ENCODE measurements at regions not wholly inside any gene's neighbourhood (a gene's known extent, or its start where the extent isn't known, plus 50 kb on each side); places are given as distances from the start of the nearest gene placed in this dataset.
"Not testable (repeated sequence)": the region's sequence is repeated elsewhere in the genome, so short reads cannot be mapped to it uniquely, and the experiment has no call there.

GRCh38 chr3:127492426-127492825 is 98.1 kb downstream of the TPRA1 start:
- Histone ChIP-seq H3K36me3 (replicated peaks; ENCODE audit: low read depth, low read length) (no peaks in the 10 kb centered on the region), H3K27me3 (ENCODE audit: low read depth, low read length) (peaks cover 6% of the 10 kb centered on the region), H3K27ac (ENCODE audit: low read length) (no peak overlapping the region), H3K4me3 (ENCODE audit: low read length) (no peak overlapping the region), H3K79me2 (ENCODE audit: low read length) (no peaks in the 10 kb centered on the region), H2AFZ (ENCODE audit: low read depth, low read length) (no peak overlapping the region), H3K4me2 (ENCODE audit: low read length) (no peak overlapping the region), H3K9ac (ENCODE audit: low read length) (no peak overlapping the region), H3K9me3 (ENCODE audit: insufficient read depth, low read length) (no peaks in the 10 kb centered on the region), H4K20me1 (ENCODE audit: insufficient read depth, low read length) (no peaks in the 10 kb centered on the region), H3K4me1 (ENCODE audit: low read length) (no peaks in the 10 kb centered on the region)
- TF ChIP-seq CTCF (IDR thresholded peaks at IDR 0.05; ENCODE audit: low read depth, low read length) (no peak), EZH2phosphoT487 (IDR thresholded peaks at IDR 0.05; ENCODE audit: low read depth) (no peak)

GRCh38 chr3:127491909-127492308 is 98.6 kb downstream of the TPRA1 start:
- H3K27ac ChIP-seq (ENCODE audit: low read length): no peak overlapping the region
- H3K27me3 ChIP-seq (ENCODE audit: low read depth, low read length): peaks cover 6% of the 10 kb centered on the region
- no peak for TF ChIP-seq CTCF (IDR thresholded peaks at IDR 0.05; ENCODE audit: low read depth, low read length)
- no peak for TF ChIP-seq EZH2phosphoT487 (IDR thresholded peaks at IDR 0.05; ENCODE audit: low read depth)
- no peaks in the 10 kb centered on the region for H3K36me3 ChIP-seq (replicated peaks; ENCODE audit: low read depth, low read length)
- H3K79me2 ChIP-seq (ENCODE audit: low read length): no peaks in the 10 kb centered on the region
- no peaks in the 10 kb centered on the region for H4K20me1 ChIP-seq (ENCODE audit: insufficient read depth, low read length)
- H3K9ac ChIP-seq (ENCODE audit: low read length): no peak overlapping the region
- no peak overlapping the region for H2AFZ ChIP-seq (ENCODE audit: low read depth, low read length)
- no peak overlapping the region for H3K4me3 ChIP-seq (ENCODE audit: low read length)
- no peaks in the 10 kb centered on the region for H3K4me1 ChIP-seq (ENCODE audit: low read length)
- H3K4me2 ChIP-seq (ENCODE audit: low read length): no peak overlapping the region
- H3K9me3 ChIP-seq (ENCODE audit: insufficient read depth, low read length): no peaks in the 10 kb centered on the region

- Histone ChIP-seq H3K4me3 (ENCODE audit: low read length) (no peak overlapping the region), H3K9ac (ENCODE audit: low read length) (no peak overlapping the region), H3K36me3 (replicated peaks; ENCODE audit: low read depth, low read length) (no peaks in the 10 kb centered on the region), H3K27me3 (ENCODE audit: low read depth, low read length) (peaks cover 3% of the 10 kb centered on the region), H4K20me1 (ENCODE audit: insufficient read depth, low read length) (no peaks in the 10 kb centered on the region), H3K9me3 (ENCODE audit: insufficient read depth, low read length) (no peaks in the 10 kb centered on the region), H3K4me1 (ENCODE audit: low read length) (no peaks in the 10 kb centered on the region), H3K27ac (ENCODE audit: low read length) (no peak overlapping the region), H2AFZ (ENCODE audit: low read depth, low read length) (no peak overlapping the region), H3K79me2 (ENCODE audit: low read length) (no peaks in the 10 kb centered on the region), H3K4me2 (ENCODE audit: low read length) (no peak overlapping the region)
- TF ChIP-seq EZH2phosphoT487 (IDR thresholded peaks at IDR 0.05; ENCODE audit: low read depth) (no peak), CTCF (IDR thresholded peaks at IDR 0.05; ENCODE audit: low read depth, low read length) (no peak)
Measured at GRCh38 chr3:127491323-127491722, 99.2 kb downstream of the TPRA1 start.

- H3K4me2 ChIP-seq (ENCODE audit: low read length); H3K9me3 ChIP-seq (ENCODE audit: insufficient read depth, low read length); H3K4me3 ChIP-seq (ENCODE audit: low read length); H2AFZ ChIP-seq (ENCODE audit: low read depth, low read length); H3K79me2 ChIP-seq (ENCODE audit: low read length); H4K20me1 ChIP-seq (ENCODE audit: insufficient read depth, low read length); H3K36me3 ChIP-seq (replicated peaks; ENCODE audit: low read depth, low read length); H3K27me3 ChIP-seq (ENCODE audit: low read depth, low read length); H3K9ac ChIP-seq (ENCODE audit: low read length); H3K4me1 ChIP-seq (ENCODE audit: low read length); H3K27ac ChIP-seq (ENCODE audit: low read length): not testable (repeated sequence)
Measured at GRCh38 chr3:127491024-127491305, 99.6 kb downstream of the TPRA1 start.
